Breast epithelium (tissue), 3 donors: ENCODE measurements at regions not wholly inside any gene's neighbourhood (a gene's known extent, or its start where the extent isn't known, plus 50 kb on each side); places are given as distances from the start of the nearest gene placed in this dataset.

ENCODE experiments used
- CTCF ChIP-seq, 3 donors: fragments of 450-650 bp; IDR thresholded peaks; one replicate each; pipeline ENCODE4 v1.5.1; 2016 to 2017; ENCODE audit warnings: antibody characterized with exemption in 3 of 3, mild to moderate bottlenecking in 3 of 3, moderate library complexity in 3 of 3
- POLR2A ChIP-seq: fragments of 450-650 bp; IDR thresholded peaks from one replicate; pipeline ENCODE4 v1.6.1; 2016; ENCODE audit warnings: antibody characterized with exemption, mild to moderate bottlenecking, moderate library complexity
- POLR2AphosphoS5 ChIP-seq, 3 donors: sonication (generic); formaldehyde crosslinking; IDR thresholded peaks; one replicate each; pipeline ENCODE4 v1.6.1; 2017; ENCODE audit warnings: antibody characterized with exemption in 3 of 3

- TF ChIP-seq CTCF (IDR thresholded peaks at IDR 0.05), result no peak
- no peak for TF ChIP-seq POLR2A
- TF ChIP-seq POLR2AphosphoS5 (IDR thresholded peaks at IDR 0.05), result no peak
These were observed 147.2 kb upstream of the CPSF6 start for GRCh38 chr12:69092137-69092536.
